IPS-18c (cell line): ENCODE measurements at regions not wholly inside any gene's neighbourhood (a gene's known extent, or its start where the extent isn't known, plus 50 kb on each side); places are given as distances from the start of the nearest gene placed in this dataset.

Source experiments
- H3K4me3 ChIP-seq: 2 replicates; pipeline ENCODE4 v1.7.0; 2013; ENCODE audit warnings: low read depth, mild to moderate bottlenecking, low read length, moderate library complexity; ENCODE audit not compliant: insufficient read depth
- H3K9me3 ChIP-seq: one replicate; pipeline ENCODE4 v1.6.1; 2013; ENCODE audit warnings: mild to moderate bottlenecking, low read length, moderate library complexity; ENCODE audit not compliant: control insufficient read depth, insufficient read depth

DNA sequence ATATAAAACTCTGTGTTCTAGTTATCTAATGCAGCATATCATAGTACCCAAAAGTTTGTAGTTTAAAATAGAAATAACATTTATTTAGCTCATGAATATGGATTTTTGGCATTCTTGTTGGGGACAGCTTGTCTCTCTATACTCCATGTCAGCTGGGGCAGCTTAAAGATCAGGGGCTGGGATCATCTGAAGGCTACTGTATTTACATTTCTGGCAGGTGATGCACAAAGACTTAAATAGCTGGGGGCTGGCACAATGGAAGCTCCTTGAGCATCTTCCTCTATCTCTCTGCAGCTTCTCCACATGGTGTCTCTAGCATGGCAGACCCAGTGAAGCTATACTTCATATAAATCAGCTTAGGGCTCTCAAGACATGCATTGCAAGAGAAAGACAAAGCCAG is 55.6 kb upstream of the DAB1 start:
- no peak overlapping the region for H3K4me3 ChIP-seq
- no peaks in the 10 kb centered on the region for H3K9me3 ChIP-seq

DNA sequence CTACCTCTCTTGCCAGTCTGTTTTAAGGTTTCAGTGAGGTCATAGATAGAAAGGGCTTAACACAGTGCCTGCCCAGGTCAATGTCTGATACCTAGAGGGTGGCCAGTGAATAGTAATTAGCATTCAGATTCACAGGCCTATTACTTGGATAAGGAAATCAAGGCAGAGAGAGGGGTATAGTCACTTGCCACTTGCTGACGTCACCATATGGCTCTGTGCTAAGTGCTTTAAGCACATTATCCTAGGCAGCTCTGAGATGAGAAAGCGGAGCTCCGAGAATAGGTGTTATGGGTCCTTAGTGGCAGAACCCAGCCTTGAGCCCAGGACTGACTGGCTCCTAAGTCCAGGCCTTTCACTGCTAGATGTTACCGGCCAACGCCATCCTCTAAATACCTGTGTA is 51.5 kb upstream of the DAB1 start:
- peaks cover 2% of the 10 kb centered on the region for H3K9me3 ChIP-seq
- H3K4me3 ChIP-seq = no peak overlapping the region

DNA sequence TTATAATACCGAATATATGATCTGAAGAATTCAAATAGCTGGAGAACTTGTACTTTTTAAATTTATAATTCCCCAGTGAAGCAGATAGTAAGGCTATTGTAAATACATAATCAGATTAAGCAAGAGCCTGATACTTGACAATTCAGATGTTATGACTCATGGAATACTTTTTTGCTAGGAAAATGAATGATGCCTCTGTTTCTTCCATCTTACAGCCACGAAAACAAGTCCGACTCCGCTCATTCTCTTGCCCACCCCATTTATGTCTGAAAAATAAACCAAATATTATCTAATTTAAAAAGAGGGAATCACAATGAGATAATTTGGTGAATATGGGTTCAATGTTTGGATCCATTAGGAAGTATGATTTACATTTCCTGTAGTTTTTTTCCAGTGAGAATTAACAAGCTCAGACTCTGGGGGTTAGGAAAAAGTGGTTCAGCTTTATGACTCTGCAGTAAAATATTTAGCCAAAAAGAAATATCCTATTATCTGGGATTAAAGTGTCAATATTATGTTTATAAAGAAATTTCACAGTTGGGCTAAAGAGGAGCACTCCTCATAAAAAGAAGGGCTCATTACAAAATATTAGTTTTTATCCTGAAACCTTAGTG is 50.4 kb upstream of the DAB1 start:
- H3K4me3 ChIP-seq = no peak overlapping the region
- H3K9me3 ChIP-seq = peaks cover 2% of the 10 kb centered on the region
